PC-9 (cell line): ENCODE measurements at regions not wholly inside any gene's neighbourhood (a gene's known extent, or its start where the extent isn't known, plus 50 kb on each side); places are given as distances from the start of the nearest gene placed in this dataset.

Experiments used
- BruUV-seq: library from RNA; stranded (reverse); fragments of 400-500 nt; replicated peaks from 2 replicates; lab custom pipeline; 2021; lab: Mats Ljungman, UMichigan
- CTCF ChIA-PET: fragments of 300-600 bp; sonication (Branson Sonifier 250); formaldehyde crosslinking; loops from one replicate; lab custom pipeline; 2022; ENCODE audit warnings: antibody characterized with exemption; lab: Charles Lee
- POLR2A ChIA-PET: fragments of 300-600 bp; sonication (Branson Sonifier 250); formaldehyde crosslinking; loops from one replicate; lab custom pipeline; 2022; ENCODE audit warnings: antibody characterized with exemption; ENCODE audit not compliant: unreplicated experiment; lab: Charles Lee
- DNase-seq, 2 experiments: peaks; one replicate each; pipeline versions ENCODE4 v3.0.0 to v3.0.0-alpha.2; 2015 to 2022; ENCODE audit warnings: mixed read lengths in 1 of 2
- H2AFZ ChIP-seq: fragments of 200-600 bp; sonication (generic); 2 replicates; pipeline ENCODE4 v1.8.1; 2017; ENCODE audit warnings: antibody characterized with exemption
- H3F3A ChIP-seq: fragments of 200-600 bp; sonication (generic); 2 replicates; pipeline ENCODE4 v1.8.1; 2017; ENCODE audit warnings: antibody characterized with exemption, mild to moderate bottlenecking, low read depth; ENCODE audit not compliant: insufficient read depth
- H3K27ac ChIP-seq: fragments of 200-600 bp; sonication (generic); 2 replicates; pipeline ENCODE4 v1.6.1; 2016; ENCODE audit warnings: mixed run types
- H3K27me3 ChIP-seq: fragments of 200-600 bp; sonication (generic); 2 replicates; pipeline ENCODE4 v1.6.1; 2016; ENCODE audit warnings: low read depth, mixed run types; ENCODE audit not compliant: insufficient read depth
- H3K36me3 ChIP-seq: fragments of 200-600 bp; sonication (generic); 2 replicates; pipeline ENCODE4 v1.6.1; 2016; ENCODE audit warnings: low read depth, mixed run types
- H3K4me1 ChIP-seq: fragments of 200-600 bp; sonication (generic); replicated peaks from 2 replicates; pipeline ENCODE4 v1.6.1; 2016; ENCODE audit warnings: mixed run types; ENCODE audit not compliant: insufficient read depth
- H3K4me2 ChIP-seq: fragments of 200-600 bp; sonication (generic); 2 replicates; pipeline ENCODE4 v1.6.1; 2017; ENCODE audit warnings: mixed run types
- H3K4me3 ChIP-seq: fragments of 200-600 bp; sonication (generic); 2 replicates; pipeline ENCODE4 v1.6.1; 2016; ENCODE audit warnings: mixed run types
- H3K79me2 ChIP-seq: fragments of 200-600 bp; sonication (generic); 2 replicates; pipeline ENCODE4 v1.6.1; 2017; ENCODE audit warnings: low read depth, mixed run types
- H3K9me2 ChIP-seq: fragments of 200-600 bp; sonication (generic); 2 replicates; pipeline ENCODE4 v1.8.1; 2017; ENCODE audit warnings: mild to moderate bottlenecking; ENCODE audit not compliant: insufficient read depth
- H3K9me3 ChIP-seq: fragments of 200-600 bp; sonication (generic); 2 replicates; pipeline ENCODE4 v1.8.1; 2016; ENCODE audit warnings: low read depth; ENCODE audit not compliant: insufficient read depth
- H4K20me1 ChIP-seq: fragments of 200-600 bp; sonication (generic); 2 replicates; pipeline ENCODE4 v1.8.1; 2017; ENCODE audit not compliant: insufficient read depth
- EZH2 ChIP-seq: fragments of 200-600 bp; sonication (generic); IDR thresholded peaks from 2 replicates; pipeline ENCODE4 v1.8.0; 2017; ENCODE audit warnings: antibody characterized with exemption, low read depth
- intact Hi-C: fragments of 100-400 bp; cut with micrococcal nuclease; formaldehyde crosslinking; loops from one replicate; pipeline ENCODE4 v1.10.0; 2022; ENCODE audit not compliant: unreplicated experiment
- TF ChIP-seq, protein P1 (sequence below): fragments of 200-600 bp; sonication (generic); conservative IDR thresholded peaks from 2 replicates; pipeline ENCODE4 v1.6.1; 2017; ENCODE audit warnings: mixed run types, antibody characterized with exemption, mild to moderate bottlenecking, moderate library complexity

- Histone ChIP-seq H3K27ac (no peak overlapping the region), H3K4me3 (no peak overlapping the region), H3K27me3 (no peaks in the 10 kb centered on the region), H3K4me1 (no peaks in the 10 kb centered on the region), H2AFZ (no peak overlapping the region), H3F3A (no peaks in the 10 kb centered on the region), H3K4me2 (no peak overlapping the region), H3K9me3 (no peaks in the 10 kb centered on the region), H3K36me3 (no peaks in the 10 kb centered on the region), H3K79me2 (no peaks in the 10 kb centered on the region), H3K9me2 (no peaks in the 10 kb centered on the region), H4K20me1 (no peaks in the 10 kb centered on the region)
- POLR2A ChIA-PET: no interaction called here
- CTCF ChIA-PET: interaction anchor here (0.6 kb wide), 1 partner anchor 917 kb away, joined by 4 read pairs; no protein-coding TSS in a partner anchor
- intact Hi-C loops: no loop called here
- no peak for DNase-seq
- TF ChIP-seq EZH2: no peak
- TF ChIP-seq, protein P1, sequence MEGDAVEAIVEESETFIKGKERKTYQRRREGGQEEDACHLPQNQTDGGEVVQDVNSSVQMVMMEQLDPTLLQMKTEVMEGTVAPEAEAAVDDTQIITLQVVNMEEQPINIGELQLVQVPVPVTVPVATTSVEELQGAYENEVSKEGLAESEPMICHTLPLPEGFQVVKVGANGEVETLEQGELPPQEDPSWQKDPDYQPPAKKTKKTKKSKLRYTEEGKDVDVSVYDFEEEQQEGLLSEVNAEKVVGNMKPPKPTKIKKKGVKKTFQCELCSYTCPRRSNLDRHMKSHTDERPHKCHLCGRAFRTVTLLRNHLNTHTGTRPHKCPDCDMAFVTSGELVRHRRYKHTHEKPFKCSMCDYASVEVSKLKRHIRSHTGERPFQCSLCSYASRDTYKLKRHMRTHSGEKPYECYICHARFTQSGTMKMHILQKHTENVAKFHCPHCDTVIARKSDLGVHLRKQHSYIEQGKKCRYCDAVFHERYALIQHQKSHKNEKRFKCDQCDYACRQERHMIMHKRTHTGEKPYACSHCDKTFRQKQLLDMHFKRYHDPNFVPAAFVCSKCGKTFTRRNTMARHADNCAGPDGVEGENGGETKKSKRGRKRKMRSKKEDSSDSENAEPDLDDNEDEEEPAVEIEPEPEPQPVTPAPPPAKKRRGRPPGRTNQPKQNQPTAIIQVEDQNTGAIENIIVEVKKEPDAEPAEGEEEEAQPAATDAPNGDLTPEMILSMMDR: no peak
- no TSS peak for BruUV-seq
These were observed 89.8 kb upstream of the NR5A2 start for GRCh38 chr1:199937661-199938060.

DNA sequence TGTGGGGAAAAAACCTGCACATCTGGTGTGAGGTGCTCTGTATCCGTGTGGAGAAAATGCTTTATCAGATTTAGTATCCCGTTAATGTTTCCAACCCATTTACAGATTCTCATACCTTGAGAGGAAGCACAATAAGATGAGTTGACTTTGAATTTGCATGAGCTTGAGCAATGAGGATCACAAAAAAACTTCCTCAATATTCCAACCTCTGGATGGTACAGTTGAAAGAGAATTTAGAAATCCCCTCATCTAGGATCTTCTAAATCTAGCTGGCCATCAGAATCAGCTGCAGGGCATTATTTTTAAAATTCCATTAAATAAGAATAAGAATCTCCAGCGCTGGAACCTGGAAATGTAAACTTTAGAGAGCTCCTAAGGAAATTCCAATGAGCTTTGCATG lies 82.5 kb upstream of the NR5A2 start:
- ChIA-PET POLR2A (interaction anchor here (0.6 kb wide), 1 partner anchor 313 kb away, joined by 5 read pairs; no protein-coding TSS in a partner anchor), CTCF (no interaction called here)
- no peaks in the 10 kb centered on the region for H3K9me3 ChIP-seq
- no peaks in the 10 kb centered on the region for H3K36me3 ChIP-seq
- no peaks in the 10 kb centered on the region for H3K79me2 ChIP-seq
- no peaks in the 10 kb centered on the region for H3K4me1 ChIP-seq
- BruUV-seq: no TSS peak
- no peak overlapping the region for H3K27ac ChIP-seq
- no peak for DNase-seq
- no peak overlapping the region for H2AFZ ChIP-seq
- no peaks in the 10 kb centered on the region for H3F3A ChIP-seq
- no peaks in the 10 kb centered on the region for H4K20me1 ChIP-seq
- H3K27me3 ChIP-seq: no peaks in the 10 kb centered on the region
- H3K9me2 ChIP-seq: no peaks in the 10 kb centered on the region
- TF ChIP-seq EZH2: no peak
- TF ChIP-seq, protein P1: no peak
- no peak overlapping the region for H3K4me3 ChIP-seq
- no peak overlapping the region for H3K4me2 ChIP-seq
- intact Hi-C loops: no loop called here

GRCh38 chr1:199945591-199945990 lies 81.9 kb upstream of the NR5A2 start:
- no peaks in the 10 kb centered on the region for H3K36me3 ChIP-seq
- no peaks in the 10 kb centered on the region for H3K79me2 ChIP-seq
- no peaks in the 10 kb centered on the region for H3K27me3 ChIP-seq
- H3K27ac ChIP-seq: no peak overlapping the region
- no peak overlapping the region for H3K4me2 ChIP-seq
- H2AFZ ChIP-seq: no peak overlapping the region
- no peak for DNase-seq
- POLR2A ChIA-PET: no interaction called here
- TF ChIP-seq, protein P1: no peak
- TF ChIP-seq EZH2: no peak
- H3K4me1 ChIP-seq: no peaks in the 10 kb centered on the region
- no TSS peak for BruUV-seq
- H3K9me3 ChIP-seq: no peaks in the 10 kb centered on the region
- intact Hi-C loops: no loop called here
- H3F3A ChIP-seq: no peaks in the 10 kb centered on the region
- no peaks in the 10 kb centered on the region for H3K9me2 ChIP-seq
- H4K20me1 ChIP-seq: no peaks in the 10 kb centered on the region
- no peak overlapping the region for H3K4me3 ChIP-seq
- CTCF ChIA-PET: no interaction called here
